ENCODE measurements at regions not wholly inside any gene's neighbourhood (a gene's known extent, or its start where the extent isn't known, plus 50 kb on each side); places are given as distances from the start of the nearest gene placed in this dataset.

- no peak for TF ChIP-seq CTCF (IDR thresholded peaks at IDR 0.05)
- no peak for TF ChIP-seq REST (IDR thresholded peaks at IDR 0.05; ENCODE audit: insufficient read depth in 1 of 2, low read depth in 2 of 2, low read length in 1 of 2)
- TF ChIP-seq POLR2AphosphoS5 (IDR thresholded peaks at IDR 0.05; ENCODE audit: low read depth, low read length) = no peak
- no peak for TF ChIP-seq SIN3A (IDR thresholded peaks at IDR 0.05; ENCODE audit: borderline replicate concordance, insufficient read depth, low read depth, low read length)
- TF ChIP-seq TCF7L2 (IDR thresholded peaks at IDR 0.05; ENCODE audit: low read depth, low read length) = no peak
Observed at GRCh38 chr13:109983447-109983846, 197.1 kb upstream of the IRS2 start.
